Natural killer cell (primary cell): ENCODE measurements at regions not wholly inside any gene's neighbourhood (a gene's known extent, or its start where the extent isn't known, plus 50 kb on each side); places are given as distances from the start of the nearest gene placed in this dataset.

Experiments
- ATAC-seq, 3 donors: fragments of 150-1000 bp in 2 of 3; fragments of 200-7000 bp in 1 of 3; cut with Tn5 transposase; 1 replicate in 1 of 3; 2 replicates in 2 of 3; pipeline ENCODE4 v1.10.0; 2021; ENCODE audit warnings: mild to moderate bottlenecking in 2 of 3, moderate library complexity in 2 of 3
- DNase-seq, 2 donors: peaks; one replicate each; pipeline versions ENCODE4 v3.0.0 to v3.0.0-alpha.2; 2013 to 2021; ENCODE audit warnings: mixed read lengths in 1 of 2
- H3K27ac ChIP-seq: one replicate; pipeline ENCODE4 v1.5.1; 2013; ENCODE audit warnings: mild to moderate bottlenecking, low read length
- H3K27me3 ChIP-seq: one replicate; pipeline ENCODE4 v1.6.1; 2013; ENCODE audit warnings: low read length; ENCODE audit not compliant: control insufficient read depth, insufficient read depth
- H3K36me3 ChIP-seq: one replicate; pipeline ENCODE4 v1.6.1; 2013; ENCODE audit warnings: low read length; ENCODE audit not compliant: control insufficient read depth, insufficient read depth
- H3K4me1 ChIP-seq: one replicate; pipeline ENCODE4 v1.6.1; 2013; ENCODE audit warnings: low read length; ENCODE audit not compliant: control insufficient read depth, insufficient read depth
- H3K4me3 ChIP-seq: one replicate; pipeline ENCODE4 v1.5.1; 2013; ENCODE audit warnings: low read length
- H3K9me3 ChIP-seq: one replicate; pipeline ENCODE4 v1.6.1; 2013; ENCODE audit warnings: low read length; ENCODE audit not compliant: control insufficient read depth, insufficient read depth
- H3K27ac Mint-ChIP-seq, 2 donors: one replicate each; pipeline ENCODE4 v1.8.0; 2022; ENCODE audit warnings: mild to moderate bottlenecking in 2 of 2, mixed read lengths in 2 of 2, moderate library complexity in 1 of 2
- H3K27me3 Mint-ChIP-seq, 2 donors: one replicate each; pipeline ENCODE4 v1.8.0; 2022; ENCODE audit warnings: low read depth in 2 of 2, mixed read lengths in 2 of 2
- H3K36me3 Mint-ChIP-seq: one replicate; pipeline ENCODE4 v1.8.0; 2022; ENCODE audit warnings: mixed read lengths
- H3K4me1 Mint-ChIP-seq, 2 donors: one replicate each; pipeline ENCODE4 v1.8.0; 2022; ENCODE audit warnings: mixed read lengths in 2 of 2
- H3K4me3 Mint-ChIP-seq: one replicate; pipeline ENCODE4 v1.8.0; 2022; ENCODE audit warnings: mild to moderate bottlenecking, moderate library complexity, mixed read lengths
- H3K9me3 Mint-ChIP-seq, 2 donors: one replicate each; pipeline ENCODE4 v1.8.0; 2022; ENCODE audit warnings: mixed read lengths in 2 of 2
- WGBS: methylation state at CpG from one replicate; pipeline ENCODE4 v1.1.7; 2013; ENCODE audit warnings: missing lambda C conversion rate; ENCODE audit not compliant: insufficient coverage; 5-methylcytosine and 5-hydroxymethylcytosine counted together
- intact Hi-C: fragments of 100-400 bp; cut with micrococcal nuclease; formaldehyde crosslinking; loops from one replicate; pipeline ENCODE4 v1.14.2; 2022
- TF ChIP-seq, protein P1 (sequence below): fragments of 200-600 bp; IDR thresholded peaks from one replicate; pipeline ENCODE4 v1.8.0; 2022; ENCODE audit warnings: antibody characterized with exemption

- Histone ChIP-seq H3K4me3 (no peak overlapping the region), H3K36me3 (no peaks in the 10 kb centered on the region), H3K4me1 (no peaks in the 10 kb centered on the region), H3K9me3 (peaks cover 3% of the 10 kb centered on the region), H3K27ac (no peak overlapping the region), H3K27me3 (no peaks in the 10 kb centered on the region)
- peaks cover 7% of the 10 kb centered on the region for H3K36me3 Mint-ChIP-seq
- H3K27me3 Mint-ChIP-seq, result no peaks in the 10 kb centered on the region
- ATAC-seq (no peak), DNase-seq (no peak)
- no peaks in the 10 kb centered on the region for H3K4me1 Mint-ChIP-seq
- no peak overlapping the region for H3K4me3 Mint-ChIP-seq
- H3K9me3 Mint-ChIP-seq, result peaks cover 20 to 21% of the 10 kb centered on the region in 2 donors
- TF ChIP-seq, protein P1, sequence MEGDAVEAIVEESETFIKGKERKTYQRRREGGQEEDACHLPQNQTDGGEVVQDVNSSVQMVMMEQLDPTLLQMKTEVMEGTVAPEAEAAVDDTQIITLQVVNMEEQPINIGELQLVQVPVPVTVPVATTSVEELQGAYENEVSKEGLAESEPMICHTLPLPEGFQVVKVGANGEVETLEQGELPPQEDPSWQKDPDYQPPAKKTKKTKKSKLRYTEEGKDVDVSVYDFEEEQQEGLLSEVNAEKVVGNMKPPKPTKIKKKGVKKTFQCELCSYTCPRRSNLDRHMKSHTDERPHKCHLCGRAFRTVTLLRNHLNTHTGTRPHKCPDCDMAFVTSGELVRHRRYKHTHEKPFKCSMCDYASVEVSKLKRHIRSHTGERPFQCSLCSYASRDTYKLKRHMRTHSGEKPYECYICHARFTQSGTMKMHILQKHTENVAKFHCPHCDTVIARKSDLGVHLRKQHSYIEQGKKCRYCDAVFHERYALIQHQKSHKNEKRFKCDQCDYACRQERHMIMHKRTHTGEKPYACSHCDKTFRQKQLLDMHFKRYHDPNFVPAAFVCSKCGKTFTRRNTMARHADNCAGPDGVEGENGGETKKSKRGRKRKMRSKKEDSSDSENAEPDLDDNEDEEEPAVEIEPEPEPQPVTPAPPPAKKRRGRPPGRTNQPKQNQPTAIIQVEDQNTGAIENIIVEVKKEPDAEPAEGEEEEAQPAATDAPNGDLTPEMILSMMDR, result no peak
- intact Hi-C loops, result no loop called here
- H3K27ac Mint-ChIP-seq, result no peak overlapping the region
- 89% methylated on average over 3 of the region's 4 CpGs for WGBS
These were observed 437.2 kb upstream of the NRXN1 start for GRCh38 chr2:51469102-51469501.

DNA sequence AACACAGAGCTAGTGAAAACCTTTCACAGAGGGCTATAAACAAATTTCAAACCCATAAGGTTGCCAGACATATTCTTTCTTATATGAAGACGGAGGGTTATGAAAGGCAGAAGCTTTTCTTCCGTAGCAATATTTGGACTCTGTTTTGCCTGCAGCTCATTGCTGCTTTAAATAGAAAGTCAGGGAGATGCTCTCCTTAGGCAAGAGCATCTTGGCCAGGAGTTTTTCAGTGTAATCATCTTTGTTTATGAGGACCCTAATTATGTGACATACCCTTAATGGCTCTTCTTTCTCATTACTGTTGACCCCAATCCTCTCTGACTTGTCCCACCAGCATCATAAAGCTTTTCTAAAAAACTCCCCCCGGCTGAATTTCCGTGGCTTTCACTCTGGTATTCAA, 433.4 kb upstream of the NRXN1 start:
- 94% methylated on average over 2 of the region's 4 CpGs for WGBS
- H3K4me1 ChIP-seq, result no peaks in the 10 kb centered on the region
- intact Hi-C loops, result no loop called here
- ATAC-seq (no peak), DNase-seq (no peak)
- H3K4me3 Mint-ChIP-seq, result no peak overlapping the region
- peaks cover 3% of the 10 kb centered on the region for H3K36me3 Mint-ChIP-seq
- TF ChIP-seq, protein P1, result no peak
- peaks cover 14 to 18% of the 10 kb centered on the region in 2 donors for H3K9me3 Mint-ChIP-seq
- no peaks in the 10 kb centered on the region for H3K27me3 Mint-ChIP-seq
- no peaks in the 10 kb centered on the region for H3K9me3 ChIP-seq
- no peaks in the 10 kb centered on the region for H3K27me3 ChIP-seq
- no peak overlapping the region for H3K27ac Mint-ChIP-seq
- H3K27ac ChIP-seq, result no peak overlapping the region
- H3K36me3 ChIP-seq, result no peaks in the 10 kb centered on the region
- no peak overlapping the region for H3K4me3 ChIP-seq
- no peaks in the 10 kb centered on the region for H3K4me1 Mint-ChIP-seq

DNA sequence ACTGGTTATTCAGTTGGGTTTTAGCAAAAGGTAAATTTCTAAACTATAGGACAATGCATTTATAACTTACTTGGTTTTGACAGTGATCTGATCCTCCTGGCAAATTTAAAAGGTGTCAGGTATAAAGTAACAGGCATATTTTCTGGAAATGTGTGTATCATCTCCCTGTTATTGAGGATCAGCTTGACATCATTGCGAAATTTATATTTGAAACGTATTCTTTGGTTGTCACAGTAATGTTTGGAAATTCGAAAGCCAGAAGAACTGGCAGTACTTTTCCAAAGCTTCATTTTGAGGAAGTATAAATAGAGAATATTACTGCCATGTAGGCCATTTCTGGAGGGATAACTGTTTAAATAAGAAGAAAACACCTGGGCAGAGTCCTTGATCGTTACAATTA, 422.2 kb upstream of the NRXN1 start:
- no peak overlapping the region for H3K27ac Mint-ChIP-seq
- 78% methylated on average over 4 of the region's 4 CpGs for WGBS

DNA sequence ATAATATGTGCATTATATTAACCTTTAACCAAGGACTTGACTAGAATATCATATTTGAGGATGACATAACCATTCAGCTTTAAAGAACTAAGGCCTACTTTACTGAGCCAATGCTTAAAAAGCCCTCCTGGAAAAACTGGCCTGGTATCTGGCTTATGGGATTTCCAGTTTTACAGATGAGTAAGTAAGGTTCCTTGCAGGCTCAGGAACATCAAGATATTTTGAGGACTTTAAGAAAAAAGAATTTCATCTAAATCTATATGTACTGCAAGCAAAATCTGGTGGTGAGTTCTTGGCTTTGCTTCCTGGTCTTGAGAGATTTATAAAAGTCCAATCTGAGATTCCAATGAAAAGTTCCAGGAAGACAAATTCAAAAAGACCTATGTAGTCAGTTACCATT, 417.0 kb upstream of the NRXN1 start:
- ATAC-seq (no peak), DNase-seq (no peak)
- peaks cover 16% of the 10 kb centered on the region for H3K36me3 Mint-ChIP-seq
- H3K9me3 ChIP-seq, result no peaks in the 10 kb centered on the region
- no peak overlapping the region for H3K4me3 ChIP-seq
- H3K27me3 Mint-ChIP-seq, result no peaks in the 10 kb centered on the region
- intact Hi-C loops, result no loop called here
- no peaks in the 10 kb centered on the region for H3K4me1 Mint-ChIP-seq
- peaks cover 15 to 22% of the 10 kb centered on the region in 2 donors for H3K9me3 Mint-ChIP-seq
- no peak overlapping the region for H3K27ac ChIP-seq
- TF ChIP-seq, protein P1, result no peak
- no peaks in the 10 kb centered on the region for H3K27me3 ChIP-seq
- no peaks in the 10 kb centered on the region for H3K36me3 ChIP-seq
- no peak overlapping the region for H3K4me3 Mint-ChIP-seq
- H3K4me1 ChIP-seq, result no peaks in the 10 kb centered on the region
- H3K27ac Mint-ChIP-seq, result no peak overlapping the region

More for the DNA sequence above, 422.2 kb upstream of the NRXN1 start:
- H3K27ac ChIP-seq, result no peak overlapping the region
- H3K4me3 ChIP-seq, result no peak overlapping the region
- Mint-ChIP-seq H3K9me3 (peaks cover 14 to 20% of the 10 kb centered on the region in 2 donors), H3K4me3 (no peak overlapping the region), H3K27me3 (no peaks in the 10 kb centered on the region), H3K4me1 (no peaks in the 10 kb centered on the region), H3K36me3 (peaks cover 7% of the 10 kb centered on the region)
- ATAC-seq (no peak), DNase-seq (no peak)
- H3K27me3 ChIP-seq, result no peaks in the 10 kb centered on the region
- H3K36me3 ChIP-seq, result no peaks in the 10 kb centered on the region
- intact Hi-C loops, result no loop called here
- H3K9me3 ChIP-seq, result peaks cover 4% of the 10 kb centered on the region
- TF ChIP-seq, protein P1, result no peak
- no peaks in the 10 kb centered on the region for H3K4me1 ChIP-seq
